NCI-H2196 (cell line): ENCODE measurements at regions not wholly inside any gene's neighbourhood (a gene's known extent, or its start where the extent isn't known, plus 50 kb on each side); places are given as distances from the start of the nearest gene placed in this dataset.
"Not testable (repeated sequence)": the region's sequence is repeated elsewhere in the genome, so short reads cannot be mapped to it uniquely, and the experiment has no call there.

Source experiments
- DNase-seq: peaks from one replicate; lab custom pipeline; 2025; ENCODE audit not compliant: unreplicated experiment; lab: John Stamatoyannopoulos, UW

GRCh38 chr13:90933097-90933826 is 414.2 kb upstream of the MIR17HG start:
- no peak for DNase-seq

- DNase-seq = no peak
Observed at GRCh38 chr13:90934741-90935140, 412.7 kb upstream of the MIR17HG start.

GRCh38 chr13:90938848-90939247 is 408.6 kb upstream of the MIR17HG start:
- no peak for DNase-seq

GRCh38 chr13:90943946-90944345 is 403.5 kb upstream of the MIR17HG start:
- no peak for DNase-seq

GRCh38 chr13:90945146-90945545 is 402.3 kb upstream of the MIR17HG start:
- DNase-seq = not testable (repeated sequence)

- DNase-seq = not testable (repeated sequence)
Observed at GRCh38 chr13:90946125-90946524, 401.4 kb upstream of the MIR17HG start.

- DNase-seq = no peak
Observed at GRCh38 chr13:90947976-90948375, 399.5 kb upstream of the MIR17HG start.

- DNase-seq = no peak
Observed at GRCh38 chr13:90950160-90950559, 397.3 kb upstream of the MIR17HG start.

- DNase-seq = no peak
Observed at GRCh38 chr13:90951663-90952062, 395.8 kb upstream of the MIR17HG start.

GRCh38 chr13:90952326-90952725 is 395.2 kb upstream of the MIR17HG start:
- DNase-seq = no peak

- DNase-seq = no peak
Observed at GRCh38 chr13:90954605-90955195, 392.8 kb upstream of the MIR17HG start.

GRCh38 chr13:90956031-90956430 is 391.5 kb upstream of the MIR17HG start:
- DNase-seq = no peak

GRCh38 chr13:90958866-90959265 is 388.6 kb upstream of the MIR17HG start:
- DNase-seq = no peak

GRCh38 chr13:90968166-90968904 is 379.2 kb upstream of the MIR17HG start:
- no peak for DNase-seq

GRCh38 chr13:90974249-90974975 is 373.1 kb upstream of the MIR17HG start:
- no peak for DNase-seq

GRCh38 chr13:90979059-90979458 is 368.4 kb upstream of the MIR17HG start:
- DNase-seq = no peak

GRCh38 chr13:90984756-90985155 is 362.7 kb upstream of the MIR17HG start:
- DNase-seq = no peak

- no peak for DNase-seq
Observed at GRCh38 chr13:90995001-90995400, 352.5 kb upstream of the MIR17HG start.

- DNase-seq = no peak
Observed at GRCh38 chr13:90995614-90996013, 351.9 kb upstream of the MIR17HG start.

- no peak for DNase-seq
Observed at GRCh38 chr13:90997951-90998350, 349.5 kb upstream of the MIR17HG start.

GRCh38 chr13:90999401-90999800 is 348.1 kb upstream of the MIR17HG start:
- no peak for DNase-seq
